ENCODE measurements at regions not wholly inside any gene's neighbourhood (a gene's known extent, or its start where the extent isn't known, plus 50 kb on each side); places are given as distances from the start of the nearest gene placed in this dataset.

- DNase-seq: no peak
Measured at GRCh38 chr4:55754754-55755350, 64.7 kb upstream of the EXOC1L start.

DNA sequence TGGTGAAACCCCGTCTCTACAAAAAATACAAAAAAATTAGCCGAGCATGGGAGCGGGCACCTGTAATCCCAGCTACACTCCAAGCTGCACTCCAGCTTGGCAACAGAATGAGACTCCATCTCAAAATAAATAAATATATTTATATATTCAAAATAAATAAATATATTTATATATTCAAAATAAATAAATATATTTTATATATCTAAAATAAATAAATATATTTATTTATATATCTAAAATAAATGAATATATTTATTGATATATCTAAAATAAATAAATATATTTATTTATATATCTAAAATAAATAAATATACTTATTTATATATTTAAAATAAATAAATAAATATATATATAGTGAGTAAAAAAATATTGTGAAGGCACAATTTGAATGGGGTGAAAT lies 63.4 kb upstream of the EXOC1L start:
- DNase-seq: no peak

DNA sequence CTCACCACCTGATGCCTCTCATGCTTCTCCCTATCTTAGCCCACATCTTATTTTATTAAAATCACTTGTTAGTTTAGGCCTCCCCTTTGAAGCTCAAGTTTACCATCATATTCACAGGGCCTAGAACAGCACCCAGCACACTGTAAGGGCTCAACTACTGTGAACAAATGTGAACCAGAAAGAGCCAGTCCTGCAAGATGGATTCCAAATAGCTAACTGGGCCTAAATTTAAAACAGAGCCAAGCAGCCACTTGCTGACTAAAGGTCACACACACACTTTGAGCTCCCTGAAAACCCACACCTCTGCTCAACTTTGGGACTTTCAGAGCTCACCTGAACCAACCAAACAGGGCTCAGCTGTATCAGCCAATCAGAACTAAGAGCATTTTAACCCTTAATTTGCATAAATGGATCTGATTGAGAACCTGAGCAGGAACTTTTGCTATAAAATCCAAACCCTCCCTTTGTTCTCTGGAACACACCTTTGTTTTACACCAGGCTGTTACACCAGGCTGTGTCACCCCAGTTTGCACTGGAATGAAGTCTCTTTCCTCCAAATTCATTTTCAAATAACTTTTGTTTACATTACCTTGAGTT lies 62.1 kb upstream of the EXOC1L start:
- DNase-seq: no peak

GRCh38 chr4:55758066-55758465 lies 61.5 kb upstream of the EXOC1L start:
- peak; percentile 27 for DNase-seq

DNA sequence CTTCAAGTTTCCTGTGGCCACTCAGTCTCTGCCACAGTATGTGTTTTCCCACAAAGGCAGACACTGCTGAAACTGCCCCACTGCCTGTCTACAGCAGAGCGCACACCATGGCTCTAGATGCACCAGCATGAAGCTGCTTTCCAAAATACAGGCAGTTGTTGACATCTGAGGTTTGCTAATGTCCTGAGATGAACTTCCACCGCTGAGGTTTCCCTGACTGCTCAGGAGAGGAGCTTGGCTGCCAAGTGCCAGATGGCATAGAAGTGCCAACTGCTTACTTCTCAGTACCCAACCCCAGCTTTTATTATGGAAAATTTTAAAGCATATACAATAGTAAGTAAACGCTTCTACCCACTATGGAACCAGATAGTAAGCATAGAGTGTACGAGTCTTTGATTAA lies 61.0 kb upstream of the EXOC1L start:
- DNase-seq: peak; percentile 27

- no peak for DNase-seq
Measured at GRCh38 chr4:55762819-55763218, 56.8 kb upstream of the EXOC1L start.

- no peak for DNase-seq
Measured at GRCh38 chr4:55763996-55764395, 55.6 kb upstream of the EXOC1L start.

DNA sequence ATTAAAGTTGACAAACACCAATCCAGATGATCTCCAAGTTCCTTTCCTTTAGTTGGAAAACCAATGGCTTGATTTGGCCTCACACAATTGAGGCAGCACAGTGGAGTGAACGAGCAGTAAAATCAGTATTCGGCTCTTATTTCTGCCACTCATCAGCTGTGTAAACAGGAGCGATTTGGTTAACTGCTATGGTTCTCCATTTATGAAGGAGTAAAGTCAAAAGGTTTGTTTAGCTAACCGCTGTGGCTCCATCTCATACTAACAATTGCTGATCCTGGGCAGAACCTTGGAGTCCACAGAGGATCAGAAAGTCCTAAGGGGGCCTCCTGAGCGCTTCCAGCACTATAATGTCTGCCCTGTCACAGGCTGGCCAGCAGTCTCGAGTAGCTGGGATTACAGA lies 54.5 kb upstream of the EXOC1L start:
- peak; percentile 34 for DNase-seq

DNA sequence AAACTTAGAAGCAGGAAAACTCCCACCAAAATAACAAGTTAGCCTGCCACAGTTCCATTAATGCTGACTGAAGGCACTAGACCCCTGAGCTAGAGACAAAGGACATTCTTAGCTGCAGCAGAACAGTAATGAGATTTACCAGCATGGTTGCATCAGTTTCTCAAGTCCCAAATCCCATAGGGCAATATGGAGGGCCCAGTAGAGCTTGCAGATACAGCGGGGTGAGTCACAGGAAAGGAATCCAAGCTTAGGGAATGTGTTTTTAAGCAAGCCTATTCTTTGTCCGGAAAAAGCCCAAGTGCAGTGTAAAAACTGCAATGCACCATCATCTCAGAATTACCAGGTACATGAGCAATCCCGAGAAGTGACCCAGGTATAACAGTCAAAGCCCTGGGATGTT lies 51.3 kb upstream of the EXOC1L start:
- no peak for DNase-seq
